DLD1 (cell line): ENCODE measurements at regions not wholly inside any gene's neighbourhood (a gene's known extent, or its start where the extent isn't known, plus 50 kb on each side); places are given as distances from the start of the nearest gene placed in this dataset.
"Not testable (repeated sequence)": the region's sequence is repeated elsewhere in the genome, so short reads cannot be mapped to it uniquely, and the experiment has no call there.

Experiments used
- in situ Hi-C: cut with HindIII; loops from 2 replicates; pipeline ENCODE4 v1.10.0; 2017; ENCODE audit warnings: low sequenced_read_pairs

DNA sequence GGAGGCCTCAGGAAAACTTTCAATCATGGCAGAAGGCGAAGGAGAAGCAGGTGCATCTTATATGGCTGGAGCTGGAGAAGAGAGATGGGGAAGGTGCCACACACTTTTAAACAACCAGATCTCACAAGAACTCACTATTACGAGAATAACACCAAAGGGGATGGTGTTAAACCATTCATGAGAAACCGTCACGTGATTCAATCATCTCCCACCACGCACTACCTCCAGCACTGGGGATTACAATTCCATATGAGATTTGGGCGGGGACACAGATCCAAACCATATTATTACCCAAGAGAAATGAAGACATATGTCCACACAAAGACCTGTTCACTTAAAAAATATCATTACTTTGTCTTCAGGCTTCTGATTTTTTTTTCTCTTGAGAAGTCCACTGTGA, 518.5 kb downstream of the DCDC2C start:
- in situ Hi-C loops: no loop called here

DNA sequence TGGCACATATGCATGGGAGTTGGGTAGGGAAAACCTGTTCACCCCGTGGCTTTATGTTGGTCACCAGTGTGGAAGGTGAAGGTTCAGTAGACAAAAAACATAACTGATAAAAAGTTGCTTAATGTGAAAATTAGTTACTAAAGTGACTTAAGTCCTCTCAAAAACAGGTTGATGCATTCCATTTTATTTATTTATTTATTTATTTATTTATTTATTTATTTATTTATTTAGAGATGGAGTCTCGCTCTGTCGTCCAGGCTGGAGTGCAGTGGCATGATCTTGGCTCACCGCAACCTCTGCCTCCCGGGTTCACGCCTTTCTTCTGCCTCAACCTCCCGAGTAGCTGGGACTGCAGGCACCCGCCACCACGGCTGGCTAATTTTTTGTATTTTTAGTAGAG, 541.0 kb downstream of the DCDC2C start:
- in situ Hi-C loops: not testable (repeated sequence)

DNA sequence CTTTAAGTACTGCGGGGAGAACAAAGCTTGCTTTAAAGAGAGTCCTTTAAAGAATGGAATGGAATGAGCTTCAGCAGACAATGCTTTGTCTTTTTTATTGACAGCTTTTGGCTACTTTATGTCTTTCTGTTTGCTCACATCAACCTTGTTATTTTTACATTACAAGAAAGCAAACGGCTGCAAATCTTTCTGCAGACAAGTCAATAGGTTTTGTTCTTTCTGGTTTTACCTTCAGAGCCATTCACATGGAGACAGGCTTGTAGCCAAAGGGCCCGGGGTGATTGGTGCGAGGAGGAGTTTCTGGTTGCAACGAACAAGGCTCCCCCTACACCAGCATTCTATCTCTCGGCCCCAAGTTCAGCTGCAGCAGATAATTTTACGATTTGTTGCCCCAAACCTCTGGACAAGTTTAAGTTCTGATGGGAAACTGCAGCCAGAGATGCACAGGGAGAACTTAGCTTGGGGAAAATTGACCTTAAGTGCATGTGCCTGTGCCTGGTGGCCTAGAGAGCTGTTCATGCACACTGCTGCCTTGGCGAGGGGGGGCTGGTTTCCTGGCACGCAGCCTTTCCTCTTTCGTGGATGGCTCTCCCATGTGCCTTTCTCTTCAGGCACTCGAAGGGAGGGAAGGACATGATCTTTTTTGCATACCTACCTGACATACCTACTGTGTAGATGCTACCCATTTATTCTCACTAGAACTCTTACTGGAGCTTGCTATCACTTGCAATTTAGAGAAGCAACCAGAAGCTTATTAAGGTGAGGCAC, 543.2 kb downstream of the DCDC2C start:
- in situ Hi-C loops: no loop called here

DNA sequence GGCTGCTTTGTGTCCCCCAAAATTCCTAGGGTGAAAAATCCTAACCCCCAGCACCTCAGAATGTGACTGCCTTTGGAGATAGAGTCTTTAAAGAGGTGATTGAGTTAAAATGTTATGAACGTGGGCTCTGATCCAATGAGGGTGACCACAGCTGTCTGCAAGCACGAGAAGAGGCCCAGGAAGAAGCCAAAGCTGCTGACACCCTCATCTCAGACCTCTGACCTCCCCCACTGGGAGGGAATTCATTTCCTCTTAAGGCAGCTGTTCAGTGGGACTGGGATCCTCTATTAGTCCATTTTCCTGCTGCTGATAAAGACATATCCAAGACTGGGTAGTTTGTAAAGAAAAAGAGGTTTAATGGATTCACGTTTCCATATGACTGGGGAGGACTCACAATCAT, 544.4 kb downstream of the DCDC2C start:
- in situ Hi-C loops: no loop called here

DNA sequence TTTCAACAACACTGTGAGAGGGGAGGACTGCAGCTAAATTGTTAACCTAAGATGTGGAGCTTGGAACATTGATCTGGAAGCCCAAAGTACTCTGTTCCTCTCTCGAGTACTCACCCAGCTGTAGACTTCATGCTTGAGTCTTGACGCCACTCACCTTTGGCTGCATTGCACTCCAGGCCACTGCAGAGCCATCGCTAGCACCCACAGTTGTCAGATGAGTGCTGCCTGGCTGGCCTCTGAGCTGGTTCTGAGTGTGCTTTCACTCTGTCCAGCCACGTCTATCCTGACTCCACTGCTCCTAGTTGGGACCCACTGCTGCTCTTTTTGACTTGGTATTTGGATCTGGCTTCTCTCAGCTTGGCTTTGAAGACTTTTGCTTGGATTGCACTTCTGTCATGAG, 552.1 kb downstream of the DCDC2C start:
- in situ Hi-C loops: no loop called here

DNA sequence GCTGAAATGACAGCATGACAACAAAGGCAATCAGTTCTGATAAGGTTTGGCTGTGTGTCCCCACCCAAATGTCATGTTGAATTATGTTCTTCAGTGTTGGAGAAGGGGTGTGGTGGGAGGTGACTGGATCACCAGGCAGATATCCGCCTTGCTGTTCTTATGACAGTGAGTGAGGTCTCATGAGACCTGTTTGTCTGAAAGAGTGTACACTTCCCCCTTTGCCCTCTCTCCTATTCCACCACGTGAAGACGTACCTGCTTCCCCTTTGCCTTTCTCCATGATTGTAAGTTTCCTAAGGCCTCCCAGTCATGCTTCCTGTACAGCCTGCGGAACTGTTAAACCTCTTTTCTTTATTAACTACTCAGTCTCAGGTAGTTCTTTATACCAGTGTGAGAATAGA, 553.0 kb downstream of the DCDC2C start:
- in situ Hi-C loops: no loop called here

DNA sequence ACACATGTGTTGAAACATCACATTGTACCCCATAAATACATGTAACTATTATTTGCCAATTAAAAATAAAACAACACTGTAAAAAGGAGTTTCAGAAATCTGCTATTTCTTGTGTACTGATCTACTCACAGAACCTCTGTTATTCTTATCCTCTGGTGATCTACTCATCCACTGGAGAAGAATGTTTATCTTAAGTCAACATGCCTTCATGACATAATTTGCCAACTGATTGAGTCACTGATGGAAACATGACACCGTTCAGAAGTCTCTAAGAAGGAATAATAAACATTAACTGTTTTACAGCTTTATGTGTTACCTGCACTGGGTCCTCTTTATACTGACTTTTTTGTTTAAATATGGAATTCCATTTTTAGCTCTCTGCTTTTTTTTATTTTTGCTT, 555.2 kb downstream of the DCDC2C start:
- in situ Hi-C loops: no loop called here

DNA sequence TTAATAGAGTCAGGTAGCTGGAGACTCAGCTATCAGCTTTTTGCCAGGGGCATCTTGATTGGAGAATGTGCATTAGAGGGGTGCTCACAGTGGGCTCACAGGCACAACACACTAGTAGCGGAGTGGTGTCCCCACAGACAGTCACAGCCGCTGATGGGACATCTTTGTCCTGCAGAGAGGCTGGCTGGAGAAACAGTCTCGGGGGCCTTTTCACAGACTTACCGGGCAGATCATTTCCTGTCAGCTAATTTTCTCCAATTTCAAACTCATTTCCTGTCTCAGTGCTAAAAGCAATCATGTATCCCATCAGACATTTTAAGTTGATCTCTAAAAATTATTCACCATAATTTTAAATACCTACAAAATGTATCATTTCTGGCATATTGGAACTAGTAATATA, 562.6 kb downstream of the DCDC2C start:
- in situ Hi-C loops: no loop called here

DNA sequence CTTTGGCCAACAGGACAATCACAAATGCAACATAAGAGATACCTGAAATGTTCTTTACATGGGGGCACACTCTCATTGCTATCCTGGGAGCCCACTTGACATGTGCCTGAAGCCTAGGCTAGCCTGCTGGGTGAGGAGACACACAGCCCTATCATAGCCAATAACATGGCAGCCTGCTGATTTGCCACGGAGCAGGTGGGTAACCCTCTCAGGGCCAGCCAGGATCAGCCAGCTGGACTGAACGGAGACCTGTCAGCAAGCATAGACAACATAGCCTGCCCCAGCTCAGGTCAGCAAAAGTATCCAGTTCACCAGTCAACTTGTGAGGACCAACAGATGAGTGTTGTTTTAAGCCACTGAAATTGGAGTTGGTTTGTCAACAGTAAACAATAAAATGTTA, 566.5 kb downstream of the DCDC2C start:
- in situ Hi-C loops: no loop called here

DNA sequence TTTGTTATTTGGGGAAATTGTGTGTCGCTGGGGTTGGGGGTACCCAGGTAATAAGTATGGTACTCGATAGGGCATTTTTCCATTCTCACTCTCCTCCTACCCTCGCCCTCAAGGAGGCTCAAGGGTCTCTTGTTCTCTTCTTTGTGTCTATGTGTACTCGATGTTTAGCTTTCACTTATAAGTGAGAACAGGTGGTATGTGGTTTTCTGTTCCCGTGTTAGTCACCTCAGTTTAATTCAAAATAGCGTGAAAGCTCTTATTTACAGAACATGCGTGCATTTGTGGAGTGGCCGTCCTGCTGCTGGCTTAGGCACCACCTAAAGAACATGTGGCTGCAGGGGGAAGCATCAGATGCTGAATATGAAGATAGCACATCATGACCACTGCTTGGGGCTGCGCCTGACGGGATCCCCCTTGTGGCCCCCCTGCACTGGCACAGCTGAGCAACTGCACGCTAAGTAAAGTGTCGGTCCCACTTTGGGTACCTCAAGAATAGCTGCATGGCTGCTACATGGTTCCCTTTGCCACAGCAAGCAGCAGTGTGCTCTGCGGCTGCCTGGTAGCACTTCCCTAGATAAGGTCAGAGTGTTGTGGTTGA, 569.0 kb downstream of the DCDC2C start:
- in situ Hi-C loops: no loop called here

DNA sequence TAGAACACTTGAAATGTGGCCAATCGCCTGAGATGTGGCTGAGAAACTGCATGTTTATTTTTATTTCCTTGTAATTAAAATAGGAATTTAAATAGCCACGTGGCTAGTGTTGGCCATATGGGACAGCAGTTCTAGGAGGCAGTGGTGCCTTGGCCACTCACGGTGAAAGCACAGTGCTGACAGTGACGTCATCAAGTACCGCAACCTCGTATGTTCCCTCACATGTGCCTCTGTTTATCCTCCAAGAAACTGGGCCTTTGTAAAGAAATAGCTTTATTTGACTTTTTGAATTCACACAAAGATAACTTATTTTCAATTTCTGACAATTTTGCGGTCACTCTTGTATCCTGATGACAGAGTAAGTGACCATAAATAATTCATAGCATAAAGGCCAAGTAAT, 575.0 kb downstream of the DCDC2C start:
- in situ Hi-C loops: no loop called here

DNA sequence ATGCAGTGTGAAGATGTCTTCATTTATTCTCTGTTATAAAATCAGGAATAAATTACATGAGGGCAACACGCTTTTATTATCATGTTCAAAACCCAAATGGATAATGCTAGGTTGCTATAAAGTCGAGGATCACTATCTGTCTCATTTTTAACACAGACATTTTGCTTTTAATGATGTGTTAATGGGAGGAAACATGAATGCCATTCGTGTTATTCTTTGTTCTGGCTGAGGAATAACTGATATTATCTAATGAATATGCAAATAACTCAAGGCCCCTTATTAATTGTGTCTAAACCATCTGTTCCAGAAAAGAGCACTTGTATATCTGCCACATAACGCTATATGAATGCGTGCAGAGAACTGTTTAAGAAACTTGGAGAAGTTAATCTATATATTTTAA, 576.1 kb downstream of the DCDC2C start:
- in situ Hi-C loops: no loop called here

DNA sequence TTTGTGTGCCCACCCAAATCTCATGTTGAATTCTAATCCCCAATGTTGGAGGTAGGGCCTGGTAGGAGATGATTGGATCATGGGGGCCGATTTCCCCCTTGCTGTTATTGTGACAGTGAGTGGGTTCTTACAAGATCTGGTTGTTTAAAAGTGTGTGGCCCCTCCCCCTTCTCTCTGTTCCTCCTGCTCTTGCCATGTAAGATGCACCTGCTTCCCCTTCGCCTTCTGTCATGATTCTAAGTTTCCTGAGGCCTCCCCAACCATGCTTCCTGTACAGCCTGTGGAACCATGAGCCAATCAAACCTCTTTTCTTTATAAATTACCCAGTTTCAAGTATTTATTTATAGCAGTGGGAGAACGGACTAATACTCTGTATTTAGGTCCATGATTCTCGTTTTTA, 588.1 kb downstream of the DCDC2C start:
- in situ Hi-C loops: no loop called here

DNA sequence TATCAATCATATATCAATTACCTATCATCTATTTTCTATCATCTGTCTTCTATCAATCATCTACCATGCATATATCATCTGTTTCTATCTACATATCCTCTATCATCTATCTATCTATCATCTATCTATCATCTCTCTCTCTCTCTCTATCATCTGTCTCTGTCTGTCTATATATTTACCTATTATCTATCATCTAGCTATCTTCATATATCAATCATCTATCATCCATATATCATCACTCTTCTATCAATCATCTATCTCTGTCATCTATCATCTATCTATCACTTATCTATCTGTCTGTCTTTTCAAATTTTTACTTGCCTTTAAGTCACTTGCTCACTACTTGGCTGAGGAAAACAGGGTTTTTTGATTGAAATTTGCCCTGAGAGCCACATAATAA, 592.3 kb downstream of the DCDC2C start:
- in situ Hi-C loops: no loop called here

DNA sequence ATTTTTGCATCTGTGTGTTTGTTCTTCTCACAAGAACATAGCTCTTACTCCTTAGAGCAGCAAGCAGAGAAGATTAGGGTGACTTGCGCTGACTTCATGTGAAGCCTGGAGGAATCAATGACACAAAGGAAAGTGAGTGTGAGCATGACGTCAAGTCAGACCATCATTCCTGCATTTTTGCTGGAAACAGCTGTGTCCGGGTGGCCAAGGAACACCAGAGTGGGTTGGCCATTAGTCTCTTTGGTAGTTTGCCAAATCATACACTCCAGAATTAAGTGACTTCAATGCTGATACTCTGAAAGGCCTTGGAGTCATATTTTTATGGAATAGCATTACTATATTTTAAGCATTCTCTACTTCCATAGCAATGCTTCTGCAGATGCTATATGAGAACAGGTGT, 597.2 kb downstream of the DCDC2C start:
- in situ Hi-C loops: no loop called here

DNA sequence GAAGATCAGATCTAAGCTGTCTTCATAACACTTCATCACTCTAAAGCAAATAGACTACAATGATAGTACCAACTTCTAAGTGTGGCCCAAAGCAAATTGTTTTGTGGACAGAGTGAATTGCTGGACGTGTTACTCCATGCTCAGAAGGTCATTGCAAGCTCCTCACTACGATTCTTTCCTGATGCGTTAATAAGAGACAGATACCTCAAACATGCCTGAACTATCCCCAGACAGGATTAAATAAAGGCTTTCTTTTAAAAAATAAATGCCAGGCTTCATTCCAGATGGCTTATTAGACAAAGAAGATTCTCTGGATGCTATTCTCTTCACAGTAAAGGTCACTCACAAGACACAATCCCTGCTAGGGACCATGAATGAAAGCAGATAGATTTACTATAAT, 621.2 kb downstream of the DCDC2C start:
- in situ Hi-C loops: no loop called here

DNA sequence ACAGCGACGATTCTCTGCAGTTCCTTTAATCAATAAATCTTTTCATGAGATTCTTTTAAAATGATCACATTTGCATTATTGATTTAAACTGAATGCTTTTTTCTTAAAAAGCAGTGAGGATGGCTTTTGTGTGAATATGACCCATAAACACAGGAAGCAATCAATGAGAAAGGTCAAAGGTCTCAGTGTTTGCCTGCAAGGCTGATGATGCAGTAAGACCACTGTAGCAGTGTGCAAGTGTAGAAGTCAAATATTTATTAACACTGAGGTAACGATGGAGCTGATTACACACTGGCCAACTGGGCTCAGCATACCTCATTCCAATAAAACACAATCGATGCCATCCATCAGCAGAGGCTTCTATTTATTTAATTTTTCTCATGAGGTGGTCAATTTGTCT, 633.5 kb downstream of the DCDC2C start:
- in situ Hi-C loops: no loop called here

DNA sequence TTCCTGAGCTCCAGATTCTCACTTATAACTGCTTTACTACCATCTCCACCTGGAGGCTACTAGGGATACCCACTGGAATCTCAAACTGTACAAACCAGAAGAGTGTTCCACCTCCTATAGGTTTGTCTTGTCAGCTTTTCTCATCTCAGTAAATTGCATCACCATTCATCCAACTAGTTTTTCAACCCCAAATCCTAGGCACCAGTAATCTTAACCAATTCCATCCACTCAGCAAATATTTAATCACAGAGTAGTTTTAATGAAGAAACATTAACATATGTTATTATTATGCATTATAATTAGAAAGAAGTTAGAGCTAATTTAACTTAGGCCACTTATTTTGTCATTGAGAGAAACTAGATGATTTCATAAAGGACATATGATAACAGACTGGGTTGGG, 635.0 kb downstream of the DCDC2C start:
- in situ Hi-C loops: no loop called here

DNA sequence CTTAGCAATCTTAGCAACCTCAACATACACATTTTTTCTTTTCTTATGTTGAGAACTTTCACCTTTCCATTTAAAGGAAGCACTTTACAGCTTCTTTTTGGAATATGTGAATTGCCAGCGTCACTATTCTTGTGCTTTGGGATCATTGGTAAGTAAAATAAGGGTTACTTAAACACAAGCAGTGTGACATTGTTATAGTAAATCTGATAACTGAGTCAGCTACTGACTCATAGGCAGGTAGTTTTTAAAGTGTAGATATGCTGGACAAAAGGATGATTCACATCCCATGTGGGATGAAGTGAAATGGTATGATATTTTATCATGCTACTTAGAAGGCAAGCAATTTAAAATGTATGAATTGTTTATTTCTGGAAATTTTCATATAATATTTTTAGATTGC, 637.2 kb downstream of the DCDC2C start:
- in situ Hi-C loops: no loop called here

DNA sequence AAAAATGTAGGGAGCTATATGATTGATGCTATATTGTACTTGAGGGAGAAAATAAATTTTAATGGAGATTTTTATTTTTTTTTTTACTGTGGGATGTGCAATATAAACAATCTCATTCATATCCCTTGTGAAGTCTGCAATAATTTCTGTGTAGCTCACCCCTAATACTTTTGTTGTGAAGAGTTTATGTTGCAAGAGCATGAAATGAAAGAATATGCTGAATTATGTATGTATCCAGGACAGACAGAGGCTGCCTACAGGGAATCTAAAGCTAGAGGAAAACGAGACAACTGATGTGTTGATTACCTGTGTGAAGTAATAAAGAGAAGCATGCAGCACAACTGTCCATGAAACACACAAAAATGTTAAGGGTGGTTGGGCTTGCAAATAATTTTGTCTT, 643.3 kb downstream of the DCDC2C start:
- in situ Hi-C loops: no loop called here

DNA sequence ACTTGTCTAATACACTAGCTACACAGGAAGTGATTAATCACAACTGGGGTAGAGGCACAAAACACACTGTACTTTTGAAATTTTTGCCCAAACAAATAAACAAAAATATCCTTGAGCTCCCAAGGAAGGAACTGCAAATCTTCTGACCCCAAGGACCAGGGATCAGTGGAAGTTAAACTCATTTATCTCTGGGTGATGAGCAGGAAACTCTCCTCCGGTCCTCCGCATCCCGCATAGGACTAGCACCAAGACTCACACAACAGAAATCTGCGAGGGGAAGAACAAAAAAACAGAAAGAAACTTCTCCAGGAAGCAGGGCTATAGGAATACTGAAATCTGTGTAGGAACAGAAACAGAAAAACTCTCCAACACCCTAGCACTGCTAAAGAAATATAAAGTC, 650.3 kb downstream of the DCDC2C start:
- in situ Hi-C loops: no loop called here

DNA sequence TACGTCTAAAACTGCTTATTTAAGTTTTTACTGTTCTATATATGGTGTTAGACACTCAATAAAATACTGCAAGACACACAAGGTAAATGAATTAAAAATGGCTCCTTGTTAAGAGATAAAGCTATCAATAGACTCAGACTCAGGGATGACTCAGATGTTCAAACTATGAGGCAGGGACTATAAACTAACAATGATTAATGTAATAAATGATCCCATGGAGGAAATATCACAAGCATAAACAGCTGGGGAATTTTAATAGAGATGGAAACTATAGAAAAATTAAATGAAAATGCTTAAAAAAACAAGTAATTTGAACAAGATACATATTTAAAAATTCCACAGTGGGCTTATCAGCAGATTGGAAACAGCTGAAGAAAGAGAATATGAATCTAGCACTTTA, 650.8 kb downstream of the DCDC2C start:
- in situ Hi-C loops: no loop called here

DNA sequence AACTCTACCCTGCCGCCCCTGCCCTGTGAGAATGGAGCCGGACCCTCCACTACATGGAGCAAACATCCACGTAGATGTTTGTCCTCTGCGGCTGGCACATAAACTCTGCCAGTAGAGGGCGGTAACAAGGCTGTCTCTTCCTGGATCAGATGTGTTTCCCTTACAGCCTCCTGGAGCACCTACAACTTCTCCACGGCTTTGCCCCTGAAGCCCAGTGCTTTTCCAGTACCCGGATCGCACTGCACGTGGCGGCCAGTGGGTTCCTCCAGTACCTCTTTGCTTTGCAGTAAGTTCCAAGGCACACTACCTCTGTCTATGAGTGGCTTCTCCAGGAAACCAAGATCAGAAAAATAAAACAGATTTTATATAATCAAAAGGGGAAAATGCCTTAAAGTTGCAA, 651.3 kb downstream of the DCDC2C start:
- in situ Hi-C loops: no loop called here
